Panc1 (cell line): ENCODE measurements at regions not wholly inside any gene's neighbourhood (a gene's known extent, or its start where the extent isn't known, plus 50 kb on each side); places are given as distances from the start of the nearest gene placed in this dataset.

Experiments used
- ATAC-seq: fragments of 200-7000 bp; cut with Tn5 transposase; 2 replicates; pipeline ENCODE4 v1.9.1; 2020; ENCODE audit warnings: mild to moderate bottlenecking, moderate library complexity
- BruUV-seq: library from RNA; stranded (reverse); fragments of 400-500 nt; replicated peaks from 2 replicates; lab custom pipeline; 2021; lab: Mats Ljungman, UMichigan
- CTCF ChIA-PET: fragments of 300-600 bp; sonication (Branson Sonifier 250); formaldehyde crosslinking; loops from one replicate; lab custom pipeline; 2022; ENCODE audit warnings: antibody characterized with exemption; lab: Charles Lee
- POLR2A ChIA-PET: fragments of 300-600 bp; sonication (Branson Sonifier 250); formaldehyde crosslinking; loops from one replicate; lab custom pipeline; 2022; ENCODE audit warnings: antibody characterized with exemption; lab: Charles Lee
- DNase-seq: peaks from one replicate; pipeline ENCODE4 v3.0.0-alpha.2; 2010; ENCODE audit warnings: low read depth, low spot score
- H3K27ac ChIP-seq: 2 replicates; pipeline ENCODE4 v1.5.1; 2011; ENCODE audit warnings: mild to moderate bottlenecking, low read length, inconsistent platforms
- H3K27me3 ChIP-seq: fragments of 200-500 bp; sonication (Bioruptor generic); 2 replicates; pipeline ENCODE4 v1.6.0; 2014; ENCODE audit warnings: low read length, inconsistent platforms; ENCODE audit not compliant: control insufficient read depth, insufficient read depth
- H3K36me3 ChIP-seq: fragments of 200-500 bp; sonication (Bioruptor generic); 2 replicates; pipeline ENCODE4 v1.5.1; 2014; ENCODE audit warnings: inconsistent platforms, mild to moderate bottlenecking, low read length, moderate library complexity; ENCODE audit not compliant: control insufficient read depth, insufficient read depth
- H3K4me1 ChIP-seq: 2 replicates; pipeline ENCODE4 v1.5.1; 2011; ENCODE audit warnings: inconsistent platforms, mild to moderate bottlenecking, low read length, moderate library complexity; ENCODE audit not compliant: control insufficient read depth, insufficient read depth
- H3K4me3 ChIP-seq, 2 experiments: 2 replicates each; pipeline ENCODE4 v1.5.1; 2011 to 2012; ENCODE audit warnings: low read depth in 2 of 2, low read length in 2 of 2, mild to moderate bottlenecking in 2 of 2, inconsistent platforms in 1 of 2, moderate library complexity in 1 of 2
- H3K9me3 ChIP-seq: fragments of 200-500 bp; sonication (Bioruptor generic); 2 replicates; pipeline ENCODE4 v1.5.1; 2014; ENCODE audit warnings: low read depth, mild to moderate bottlenecking, inconsistent platforms, low read length, moderate library complexity; ENCODE audit not compliant: control insufficient read depth, insufficient read depth
- CTCF ChIP-seq: fragments of 450-650 bp; IDR thresholded peaks from 2 replicates; pipeline ENCODE4 v1.5.1; 2017; ENCODE audit warnings: mild to moderate bottlenecking
- POLR2AphosphoS5 ChIP-seq: IDR thresholded peaks from 2 replicates; pipeline ENCODE4 v1.6.1; 2012; ENCODE audit warnings: mild to moderate bottlenecking, low read depth, low read length, moderate library complexity
- REST ChIP-seq, 2 experiments: IDR thresholded peaks; 2 replicates each; pipeline ENCODE4 v1.6.1; 2011 to 2012; ENCODE audit warnings: low read depth in 2 of 2, control low read depth in 1 of 2, low read length in 1 of 2, mild to moderate bottlenecking in 1 of 2, moderate library complexity in 1 of 2; ENCODE audit not compliant: insufficient read depth in 1 of 2
- SIN3A ChIP-seq: IDR thresholded peaks from 2 replicates; pipeline ENCODE4 v1.6.1; 2012; ENCODE audit warnings: low read depth, mild to moderate bottlenecking, low read length, moderate library complexity, borderline replicate concordance; ENCODE audit not compliant: insufficient read depth
- TCF7L2 ChIP-seq: IDR thresholded peaks from 2 replicates; pipeline ENCODE4 v1.6.1; 2011; ENCODE audit warnings: mild to moderate bottlenecking, low read depth, low read length, inconsistent platforms
- in situ Hi-C: cut with HindIII; loops from 2 replicates; pipeline ENCODE4 v1.10.0; 2016; ENCODE audit warnings: low sequenced_read_pairs, low pct_unique_long_range_greater_than_20kb
- intact Hi-C: fragments of 100-400 bp; cut with micrococcal nuclease; formaldehyde crosslinking; loops from one replicate; pipeline ENCODE4 v1.10.0; 2022; ENCODE audit not compliant: unreplicated experiment

GRCh38 chr10:29870522-29871044, 188.8 kb downstream of the JCAD start:
- CTCF ChIA-PET: no interaction called here
- in situ Hi-C loops (no loop called here), intact Hi-C loops (no loop called here)

GRCh38 chr10:29869593-29869992, 189.8 kb downstream of the JCAD start:
- no peaks in the 10 kb centered on the region for H3K36me3 ChIP-seq
- ChIA-PET CTCF (no interaction called here), POLR2A (no interaction called here)
- no peaks in the 10 kb centered on the region; the same call in 1 of the 2 replicates for H3K4me1 ChIP-seq
- DNase-seq (no peak), ATAC-seq (no peak)
- in situ Hi-C loops (no loop called here), intact Hi-C loops (no loop called here)
- no peak for TF ChIP-seq POLR2AphosphoS5
- TF ChIP-seq SIN3A: no peak
- TF ChIP-seq CTCF: no peak
- TF ChIP-seq REST (IDR thresholded peaks at IDR 0.05; ENCODE audit: insufficient read depth in 1 of 2, low read depth in 2 of 2, low read length in 1 of 2): no peak
- no peak for TF ChIP-seq TCF7L2
- H3K27ac ChIP-seq: no peak overlapping the region
- H3K27me3 ChIP-seq: no peaks in the 10 kb centered on the region
- H3K4me3 ChIP-seq: no peak overlapping the region
- BruUV-seq: no TSS peak
- no peaks in the 10 kb centered on the region for H3K9me3 ChIP-seq

More at GRCh38 chr10:29870522-29871044, 188.8 kb downstream of the JCAD start:
- no peaks in the 10 kb centered on the region; the same call in 1 of the 2 replicates for H3K4me1 ChIP-seq
- ATAC-seq (no peak), DNase-seq (no peak)
- no peaks in the 10 kb centered on the region for H3K9me3 ChIP-seq
- TF ChIP-seq SIN3A (no peak), CTCF (no peak)
- H3K36me3 ChIP-seq: no peaks in the 10 kb centered on the region
- no peaks in the 10 kb centered on the region for H3K27me3 ChIP-seq
- no peak overlapping the region for H3K27ac ChIP-seq
- H3K4me3 ChIP-seq: no peak overlapping the region
- POLR2A ChIA-PET: no interaction called here
- BruUV-seq: no TSS peak
